ENCODE measurements at regions not wholly inside any gene's neighbourhood (a gene's known extent, or its start where the extent isn't known, plus 50 kb on each side); places are given as distances from the start of the nearest gene placed in this dataset.
"Not testable (repeated sequence)": the region's sequence is repeated elsewhere in the genome, so short reads cannot be mapped to it uniquely, and the experiment has no call there.

DNA sequence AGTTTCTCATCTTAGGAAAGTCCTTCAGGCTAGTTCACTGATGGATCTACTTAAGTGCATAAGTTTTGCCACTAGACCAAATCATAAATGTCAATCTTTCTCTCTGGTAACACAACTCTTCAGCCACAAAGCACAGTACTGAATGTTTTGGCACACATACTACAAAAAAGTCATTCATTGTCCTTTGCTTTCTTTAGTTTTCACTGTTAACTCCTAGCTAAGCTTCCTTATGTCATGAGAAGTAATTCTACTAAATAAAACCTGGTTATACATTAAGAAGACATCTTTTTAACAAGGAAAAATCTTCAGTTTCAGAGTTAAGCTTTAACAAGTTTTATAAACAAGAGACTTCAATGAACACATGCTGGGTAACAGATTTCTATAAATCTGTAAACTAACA is 379.2 kb upstream of the NFIA start:
- no peak for DNase-seq

DNA sequence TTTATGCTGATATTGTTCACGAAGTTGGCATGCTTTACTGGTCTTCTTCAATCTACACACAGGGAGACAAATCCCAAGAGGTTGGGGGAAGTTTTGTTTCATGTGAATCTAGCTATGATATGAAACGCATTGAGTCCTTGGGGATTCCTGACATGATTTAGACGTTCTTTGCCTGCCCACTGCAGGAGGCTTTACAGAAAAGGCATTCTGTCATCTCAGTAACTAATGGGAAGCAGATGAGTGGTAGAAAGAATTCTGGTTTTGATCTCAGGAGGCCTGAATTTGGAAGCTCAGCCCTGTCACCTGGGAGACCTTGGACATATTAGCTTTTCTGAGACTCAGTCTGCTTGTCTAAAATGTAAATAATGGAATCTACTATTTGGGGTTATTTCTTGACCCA is 383.0 kb upstream of the NFIA start:
- DNase-seq: no peak

DNA sequence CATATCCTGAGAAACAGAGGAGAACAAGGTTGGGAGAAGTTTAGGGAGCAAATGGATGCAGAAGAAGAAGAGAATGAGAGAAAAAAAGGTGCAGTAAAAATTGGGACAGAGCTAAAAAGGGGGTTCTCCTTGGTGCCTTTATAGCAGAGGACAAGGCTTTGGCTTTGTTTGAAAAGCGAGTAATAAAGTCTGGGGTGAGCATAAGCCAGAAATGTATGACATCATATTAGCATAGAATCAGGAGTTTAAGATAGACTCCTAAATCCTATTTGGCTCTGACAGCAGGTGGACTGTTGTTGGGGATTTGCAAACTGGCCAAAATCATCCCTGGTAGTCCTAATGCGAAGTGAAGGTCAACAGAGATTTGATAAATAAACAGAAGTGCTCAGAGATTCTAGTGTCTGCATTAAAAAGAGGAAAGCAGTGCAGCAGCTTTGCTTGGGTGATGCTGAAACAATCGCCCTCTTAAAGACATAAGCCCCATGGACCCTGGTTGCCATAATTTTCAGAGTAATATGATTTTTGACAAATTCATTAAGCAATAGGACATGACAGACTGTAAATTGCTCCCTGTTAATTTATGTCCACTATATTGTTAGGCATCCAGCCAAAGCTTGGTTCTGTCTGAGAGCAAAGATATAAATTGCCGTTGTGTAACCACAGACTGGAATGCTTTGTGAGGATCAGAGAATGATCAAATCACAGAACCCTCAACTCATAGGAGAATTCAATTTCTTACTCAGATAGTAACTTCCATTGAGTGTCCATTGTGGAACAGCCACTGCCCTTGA is 385.0 kb upstream of the NFIA start:
- DNase-seq: no peak

DNA sequence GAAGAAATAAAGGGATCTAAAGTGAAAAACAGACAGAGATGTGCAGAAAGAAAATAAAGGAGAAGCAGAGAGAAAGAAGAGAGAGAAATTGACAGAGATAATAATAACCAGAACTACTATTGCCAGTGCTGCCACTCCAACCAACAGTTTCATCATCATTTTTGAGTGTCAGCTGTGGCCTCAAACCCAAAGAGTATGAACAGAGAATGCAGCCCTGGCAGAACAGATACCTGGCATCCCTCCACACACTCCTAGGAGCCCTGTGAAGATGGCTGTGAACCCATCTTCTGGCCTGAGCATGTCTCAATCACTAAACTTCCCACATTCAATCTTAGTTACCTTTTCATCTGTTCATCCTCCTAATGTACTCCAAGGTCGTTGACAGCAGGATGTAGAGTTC is 385.8 kb upstream of the NFIA start:
- no peak for DNase-seq

DNA sequence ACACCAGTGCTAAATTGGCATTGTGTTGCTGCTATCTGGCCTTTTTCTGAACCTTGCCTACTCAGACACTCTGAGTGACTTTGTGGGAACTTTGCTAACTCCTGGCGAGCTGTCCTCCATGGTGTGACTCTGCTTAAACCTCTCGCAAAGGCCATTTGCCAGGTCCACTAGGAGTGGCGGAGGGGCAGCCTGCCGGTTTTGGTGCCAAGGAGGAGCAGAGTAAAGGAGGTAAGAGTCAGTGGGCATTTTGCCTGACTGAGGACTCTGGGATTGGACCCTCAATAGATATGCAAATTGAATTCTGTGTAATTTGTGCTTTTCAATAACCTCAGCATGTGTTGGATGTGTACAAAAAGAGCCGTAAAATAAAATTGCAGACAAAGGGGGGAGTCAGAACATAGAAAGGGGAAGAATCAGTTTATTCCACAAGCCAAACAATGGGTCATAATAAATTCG is 386.6 kb upstream of the NFIA start:
- DNase-seq: no peak

DNA sequence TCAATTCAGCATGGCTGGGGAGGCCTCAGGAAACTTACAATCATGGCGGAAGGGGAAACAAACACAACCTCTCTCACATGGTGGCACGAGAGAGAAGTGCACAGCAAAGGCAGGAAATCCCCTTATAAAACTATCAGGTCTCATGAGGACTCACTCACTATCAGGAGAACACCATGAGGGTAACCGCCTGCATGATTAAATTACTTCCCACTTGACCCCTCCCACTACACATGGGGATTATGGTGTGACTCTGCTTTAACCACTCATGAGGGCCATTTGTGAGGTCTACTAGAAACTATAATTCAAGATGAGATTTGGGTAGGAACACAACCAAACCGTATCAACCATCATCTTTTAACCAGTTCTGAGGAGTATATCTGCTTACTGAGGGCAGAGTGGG is 387.4 kb upstream of the NFIA start:
- DNase-seq: no peak

DNA sequence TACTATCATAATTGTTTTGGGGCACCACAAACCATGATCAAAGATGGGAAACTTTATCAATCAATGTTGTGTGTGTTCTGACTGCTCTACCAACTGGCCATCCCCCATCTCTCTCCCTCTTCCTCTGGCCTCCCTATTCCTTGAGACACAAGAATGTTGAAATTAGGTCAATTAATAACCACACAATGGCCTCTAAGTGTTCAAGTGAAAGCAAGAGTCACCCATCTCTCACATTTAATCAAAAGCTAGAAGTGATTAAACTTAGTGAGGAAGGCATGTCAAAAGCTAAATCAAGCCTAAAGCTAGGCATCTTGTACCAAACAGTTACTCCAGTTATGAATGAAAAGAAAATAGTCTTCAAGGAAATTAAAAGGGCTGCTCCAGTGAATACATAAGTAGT is 390.3 kb upstream of the NFIA start:
- DNase-seq: no peak

DNA sequence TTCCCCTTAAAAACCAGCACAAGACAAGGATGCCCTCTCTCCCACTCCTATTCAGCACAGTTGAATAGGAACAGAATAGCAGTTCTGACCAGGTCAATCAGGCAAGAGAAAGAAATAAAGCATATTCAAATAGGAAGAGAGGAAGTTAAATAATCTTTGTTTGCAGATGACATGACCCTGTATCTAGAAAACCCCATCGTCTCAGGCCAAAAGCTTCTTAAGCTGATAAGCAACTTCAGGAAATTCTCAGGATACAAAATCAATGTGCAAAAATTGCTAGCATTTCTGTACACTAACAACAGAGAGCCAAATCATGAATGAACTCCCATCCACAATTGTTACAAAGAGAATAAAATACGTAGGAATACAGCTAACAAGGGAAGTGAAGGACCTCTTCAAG is 394.1 kb upstream of the NFIA start:
- DNase-seq: not testable (repeated sequence)

DNA sequence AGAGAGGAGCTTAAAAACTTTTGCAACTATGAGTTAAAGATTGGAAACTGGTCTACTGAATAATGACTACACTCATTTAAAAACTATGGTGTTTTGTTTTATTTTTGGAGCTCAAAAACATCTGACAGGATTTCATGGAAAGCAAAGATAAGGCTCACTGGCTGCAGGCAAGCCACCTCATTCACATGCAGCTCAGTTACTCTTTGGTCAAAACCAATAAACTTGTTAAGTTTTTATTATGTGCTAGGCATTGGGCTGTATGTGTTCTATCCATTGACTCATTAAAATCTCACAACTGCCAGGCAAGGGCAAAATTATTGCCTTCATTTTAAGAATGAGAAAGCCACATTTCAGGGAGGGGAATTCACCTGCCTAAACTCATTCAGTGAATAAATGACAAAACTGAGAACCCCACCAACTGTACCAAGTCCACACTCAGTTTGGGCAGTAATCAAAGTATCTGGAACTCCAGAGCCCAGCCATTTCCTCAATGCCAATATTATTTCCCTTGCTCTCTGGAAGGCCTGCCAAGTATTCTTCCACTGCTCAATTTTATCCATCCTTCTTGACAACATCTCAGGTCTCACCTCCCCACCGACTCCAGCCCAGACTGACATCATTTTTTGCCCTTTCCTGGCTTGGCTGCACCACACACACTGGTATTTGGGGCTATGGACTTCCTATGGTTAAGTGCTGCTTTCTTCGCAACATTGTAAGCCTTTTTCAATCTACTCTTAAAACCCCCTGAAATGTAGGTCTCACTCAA is 401.1 kb upstream of the NFIA start:
- DNase-seq: no peak

DNA sequence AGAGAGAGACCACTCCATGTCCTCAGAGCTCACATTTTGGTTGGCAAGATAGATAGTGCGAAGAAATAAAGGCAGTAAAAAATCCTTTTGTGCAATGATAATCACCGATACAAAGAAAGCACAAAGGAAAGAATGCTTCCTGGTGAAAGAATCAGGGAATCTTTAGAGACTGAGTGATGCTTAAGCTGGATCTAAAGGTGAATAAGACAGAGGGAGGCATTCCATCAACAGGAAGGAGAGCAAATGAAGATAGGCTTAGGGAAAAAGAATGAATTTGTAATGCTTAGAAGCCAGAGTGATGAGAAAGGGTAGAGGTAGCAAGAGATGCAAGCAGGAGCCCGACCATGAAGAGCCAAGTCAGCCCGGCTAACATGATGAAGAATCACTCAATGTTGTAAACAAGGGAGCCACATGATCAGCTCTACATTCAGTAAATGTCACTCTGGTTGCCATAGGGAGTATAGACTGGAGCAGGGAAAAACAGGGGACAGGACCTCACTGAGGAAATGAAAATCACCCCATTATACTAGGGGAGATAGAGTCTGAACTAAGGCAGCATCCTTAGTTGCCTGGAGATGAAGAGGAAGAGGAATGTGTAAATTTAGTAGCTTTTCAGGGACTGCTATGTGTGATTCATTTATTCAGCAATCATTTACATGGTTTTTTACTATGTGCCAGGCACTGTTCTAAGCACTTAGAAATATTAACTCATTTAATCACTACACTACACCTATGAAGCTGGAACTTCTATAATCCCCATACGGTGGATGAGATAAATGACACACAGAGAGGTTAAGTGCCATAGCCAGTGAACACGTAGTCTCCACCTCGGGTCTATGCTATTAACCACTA is 402.6 kb upstream of the NFIA start:
- no peak for DNase-seq

DNA sequence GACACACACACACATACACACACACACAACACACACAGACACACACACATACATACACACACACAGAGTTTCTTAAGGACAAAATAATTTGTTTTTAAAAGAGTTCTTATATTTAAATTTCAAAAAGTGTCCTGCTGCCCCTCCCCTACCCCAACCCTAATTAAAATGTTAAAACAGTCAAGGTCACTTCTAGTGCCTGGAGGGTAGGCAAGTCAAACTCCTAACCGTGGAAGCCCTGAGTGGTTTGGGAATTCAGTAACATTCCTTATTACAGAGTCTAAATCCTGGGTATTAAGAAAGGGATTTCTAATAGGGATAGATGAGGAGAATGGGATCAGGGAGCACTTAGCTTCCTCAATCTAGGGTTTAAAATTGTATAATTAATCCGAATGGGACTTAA is 403.6 kb upstream of the NFIA start:
- no peak for DNase-seq

DNA sequence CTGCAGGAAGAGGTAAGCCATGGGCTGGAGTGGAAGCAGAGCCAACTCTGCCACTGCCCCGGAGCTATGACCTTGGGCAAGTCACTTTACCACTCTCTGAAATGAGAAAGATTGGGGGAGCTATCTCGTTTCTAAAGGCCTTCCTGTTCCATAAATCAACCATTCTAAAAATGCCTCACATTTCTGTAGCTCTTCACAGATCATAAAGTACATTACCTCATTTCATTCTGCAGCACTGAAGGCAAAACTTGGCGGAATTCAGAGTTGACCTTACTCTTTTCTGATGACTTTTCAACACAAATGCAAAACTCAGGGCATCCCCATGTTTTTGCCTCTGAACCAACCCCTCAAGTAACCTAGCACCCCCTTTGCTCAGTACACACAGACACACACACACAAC is 404.0 kb upstream of the NFIA start:
- no peak for DNase-seq

DNA sequence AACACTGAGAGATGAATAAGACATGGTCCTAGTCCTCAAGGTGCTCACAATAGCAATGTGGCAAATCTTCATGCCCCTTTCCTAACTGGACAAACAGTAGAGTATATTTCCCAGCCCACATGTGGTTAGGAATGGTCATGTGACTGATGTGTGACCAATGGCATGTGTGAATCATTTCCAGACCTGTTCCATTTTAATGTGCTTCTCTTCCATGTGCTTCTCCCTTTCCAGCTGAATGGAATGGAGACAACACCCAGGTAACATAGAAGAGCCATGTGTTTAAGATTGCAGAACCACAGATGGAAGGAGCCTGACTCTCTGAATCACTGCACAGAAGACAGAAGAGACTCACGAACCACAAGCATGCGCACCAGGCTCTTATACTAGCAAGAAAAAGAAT is 409.9 kb upstream of the NFIA start:
- no peak for DNase-seq

DNA sequence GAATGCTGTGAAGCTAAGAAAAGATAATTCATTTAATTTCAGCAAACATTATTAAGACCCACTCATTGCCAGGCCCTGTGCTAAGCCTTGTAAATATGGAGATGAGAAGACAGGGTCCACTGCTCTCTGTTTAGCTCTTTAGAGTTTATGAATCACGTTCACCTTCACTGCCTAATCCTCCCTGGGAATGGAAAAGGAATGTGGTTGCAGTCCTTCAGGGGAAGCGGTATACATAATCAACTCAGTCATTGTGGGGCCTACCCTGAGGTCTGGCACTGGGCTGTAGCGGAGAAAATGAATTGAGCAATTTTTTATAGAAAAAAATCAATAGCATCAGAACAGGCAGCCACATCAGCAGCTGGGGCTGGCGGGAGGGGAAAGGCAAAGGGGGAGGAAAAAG is 412.1 kb upstream of the NFIA start:
- no peak for DNase-seq

DNA sequence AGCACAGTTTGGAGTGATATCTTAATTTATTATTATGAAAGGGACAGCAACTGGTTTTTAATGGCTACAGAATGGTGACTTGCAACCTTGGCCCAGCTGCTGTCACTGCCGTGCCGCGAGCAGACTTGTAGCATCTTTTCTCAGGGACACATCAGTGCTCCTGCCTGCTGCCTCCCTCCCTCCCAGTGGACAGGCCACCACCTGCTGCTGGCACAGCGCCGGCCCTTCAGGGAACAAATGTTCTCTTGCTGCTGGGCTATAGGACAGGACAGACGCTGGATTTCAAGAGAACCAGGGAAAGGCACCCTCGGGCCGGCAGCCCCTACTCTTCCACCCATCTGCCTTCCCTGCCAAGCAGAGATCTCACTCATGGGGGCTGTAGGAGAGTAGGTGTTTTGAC is 413.8 kb upstream of the NFIA start:
- DNase-seq: no peak

DNA sequence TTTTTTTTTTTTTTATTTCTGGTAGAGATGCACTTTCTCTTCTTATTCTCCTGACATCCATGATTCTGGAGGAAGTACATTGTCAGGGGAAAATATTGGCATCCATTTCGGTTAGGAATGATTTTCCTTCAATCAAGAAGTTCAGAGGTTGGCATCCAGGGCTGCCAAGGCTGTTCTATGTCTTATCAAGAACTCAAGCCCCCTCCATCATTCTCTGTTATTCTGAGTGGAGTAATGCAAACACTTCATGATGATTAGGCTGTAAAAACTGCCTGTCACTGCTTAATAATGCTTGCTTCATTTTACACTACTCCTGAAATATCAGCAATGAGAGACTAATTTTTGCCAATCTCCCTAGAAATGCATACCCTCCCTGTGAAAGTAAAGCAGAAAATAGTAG is 417.1 kb upstream of the NFIA start:
- no peak for DNase-seq

DNA sequence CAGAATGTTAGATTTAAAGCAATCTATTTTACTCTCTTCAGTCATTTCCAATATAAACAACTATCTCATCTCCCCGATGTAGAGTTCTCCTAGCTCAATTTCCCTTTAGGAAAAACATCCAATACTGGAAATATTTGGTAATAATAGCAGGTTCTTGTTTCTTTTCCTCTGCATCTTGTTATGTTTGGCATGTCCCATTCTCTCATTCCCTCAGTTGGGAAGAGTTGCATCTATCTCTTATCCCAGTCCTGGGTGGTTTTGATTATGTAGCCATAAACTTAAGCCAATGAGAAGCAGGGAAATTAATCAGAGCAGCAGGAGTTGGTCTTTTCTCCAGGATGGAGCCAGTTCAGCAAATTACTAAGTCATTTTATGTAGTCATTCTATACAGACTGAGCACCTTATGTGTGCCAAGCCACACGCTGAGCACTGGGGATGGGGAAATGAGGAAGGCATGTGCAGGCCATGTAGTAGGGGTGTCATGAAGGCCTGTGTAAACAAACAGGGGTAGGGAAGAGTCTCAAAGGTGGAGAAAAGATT is 418.2 kb upstream of the NFIA start:
- no peak for DNase-seq

DNA sequence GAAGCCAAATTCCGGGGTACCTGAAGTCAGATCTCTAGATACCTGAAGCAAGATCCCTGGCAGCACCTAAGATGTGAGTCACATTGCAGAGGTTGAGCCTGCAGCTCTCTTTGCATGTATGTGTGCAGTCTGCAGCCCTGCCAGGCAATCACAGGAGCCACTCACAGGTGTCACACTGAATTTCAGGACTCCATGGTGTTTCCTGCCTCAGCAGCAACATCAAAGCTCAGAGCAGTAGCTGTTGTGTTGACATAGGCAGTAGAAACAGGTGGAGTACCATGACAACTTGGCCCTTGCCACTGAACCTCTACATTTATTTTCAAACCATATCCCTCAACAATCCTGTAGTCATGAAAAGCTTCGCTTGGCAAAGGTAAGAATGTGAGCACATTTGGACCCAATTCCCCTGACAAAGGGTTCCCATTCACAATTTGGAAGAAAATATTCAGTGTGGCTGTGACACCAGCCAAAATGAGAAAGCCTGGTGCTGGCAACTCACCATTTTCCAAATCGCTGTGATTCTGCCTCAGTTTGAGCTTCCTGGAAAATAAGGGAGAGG is 419.8 kb upstream of the NFIA start:
- no peak for DNase-seq

DNA sequence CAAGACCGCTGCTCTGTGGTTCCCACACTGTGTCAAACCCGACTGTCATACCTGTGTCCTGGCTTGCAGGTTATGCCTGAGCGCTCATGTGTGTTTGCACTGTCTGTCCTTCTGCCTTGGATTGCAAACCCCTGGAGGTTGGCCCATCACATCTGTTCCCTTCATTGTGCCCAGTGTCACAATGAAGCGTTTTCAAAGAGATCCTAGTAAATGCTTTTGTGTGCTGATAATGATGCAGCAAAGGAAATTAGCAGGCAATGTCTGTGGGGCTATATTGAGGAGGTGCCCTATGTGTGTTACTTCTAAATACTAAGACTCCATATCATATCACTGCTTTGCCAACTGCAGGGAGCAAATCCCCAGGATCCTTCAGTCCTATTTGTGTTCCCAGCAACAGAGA is 424.4 kb upstream of the NFIA start:
- no peak for DNase-seq

DNA sequence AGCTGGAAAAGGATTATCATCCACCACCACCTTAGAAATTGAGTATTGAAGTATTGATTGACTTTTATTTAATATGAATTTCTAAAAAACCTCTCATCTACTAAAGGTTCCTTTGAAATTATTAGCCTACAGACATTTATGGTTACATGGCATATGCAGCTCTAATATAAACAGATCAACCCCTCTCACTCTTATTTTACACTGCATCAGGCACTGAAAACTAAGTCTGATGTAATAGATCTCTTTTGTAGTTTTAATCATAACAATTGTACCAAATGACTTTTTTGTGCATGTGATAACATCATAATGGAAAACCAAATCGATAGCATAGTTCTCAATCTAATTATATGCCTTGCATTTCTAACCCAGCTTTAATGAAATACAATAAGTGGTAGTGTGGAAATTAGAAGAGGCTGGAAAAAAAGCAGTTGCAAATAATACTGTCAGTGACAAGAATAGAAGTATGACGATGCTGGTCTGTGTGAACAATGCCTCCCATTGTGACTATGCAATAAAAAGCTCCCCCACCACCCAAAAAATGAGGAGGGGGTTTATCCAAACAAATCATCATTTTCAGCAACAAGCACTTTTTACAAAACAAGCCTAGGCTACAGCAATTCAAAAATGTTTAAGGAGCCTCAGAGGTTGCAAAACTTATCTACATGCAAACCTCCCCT is 426.5 kb upstream of the NFIA start:
- DNase-seq: peak; percentile 46

DNA sequence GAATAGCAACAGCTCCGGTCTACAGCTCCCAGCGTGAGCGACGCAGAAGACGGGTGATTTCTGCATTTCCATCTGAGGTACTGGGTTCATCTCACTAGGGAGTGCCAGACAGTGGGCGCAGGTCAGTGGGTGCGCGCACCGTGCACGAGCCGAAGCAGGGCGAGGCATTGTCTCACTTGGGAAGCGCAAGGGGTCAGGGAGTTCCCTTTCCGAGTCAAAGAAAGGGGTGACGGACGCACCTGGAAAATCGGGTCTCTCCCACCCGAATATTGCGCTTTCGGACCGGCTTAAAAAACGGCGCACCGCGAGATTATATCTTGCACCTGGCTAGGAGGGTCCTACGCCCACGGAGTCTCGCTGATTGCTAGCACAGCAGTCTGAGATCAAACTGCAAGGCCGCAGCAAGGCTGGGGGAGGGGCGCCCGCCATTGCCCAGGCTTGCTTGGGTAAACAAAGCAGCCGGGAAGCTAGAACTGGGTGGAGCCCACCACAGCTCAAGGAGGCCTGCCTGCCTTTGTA is 442.3 kb upstream of the NFIA start:
- not testable (repeated sequence) for DNase-seq

DNA sequence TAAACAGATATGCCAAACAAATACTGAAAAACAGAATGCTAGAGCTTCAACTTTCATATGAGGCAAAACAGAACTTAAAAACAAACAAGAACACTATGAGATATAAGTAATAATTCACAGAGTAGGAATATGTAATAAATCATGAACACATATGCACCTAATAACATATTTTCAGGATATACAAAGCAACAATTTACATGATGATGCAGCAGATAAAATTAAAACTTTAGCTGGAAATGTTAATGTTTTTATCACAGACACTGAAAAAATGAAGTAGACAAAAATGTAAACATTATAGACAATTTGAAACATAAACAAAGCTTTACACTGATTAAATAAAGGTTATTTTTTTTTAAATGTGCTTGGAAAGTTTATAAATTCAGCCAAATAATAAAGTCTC is 443.1 kb upstream of the NFIA start:
- no peak for DNase-seq

Measured in NCI-H1436 (cell line).